ENCODE measurements at regions not wholly inside any gene's neighbourhood (a gene's known extent, or its start where the extent isn't known, plus 50 kb on each side); places are given as distances from the start of the nearest gene placed in this dataset.

DNA sequence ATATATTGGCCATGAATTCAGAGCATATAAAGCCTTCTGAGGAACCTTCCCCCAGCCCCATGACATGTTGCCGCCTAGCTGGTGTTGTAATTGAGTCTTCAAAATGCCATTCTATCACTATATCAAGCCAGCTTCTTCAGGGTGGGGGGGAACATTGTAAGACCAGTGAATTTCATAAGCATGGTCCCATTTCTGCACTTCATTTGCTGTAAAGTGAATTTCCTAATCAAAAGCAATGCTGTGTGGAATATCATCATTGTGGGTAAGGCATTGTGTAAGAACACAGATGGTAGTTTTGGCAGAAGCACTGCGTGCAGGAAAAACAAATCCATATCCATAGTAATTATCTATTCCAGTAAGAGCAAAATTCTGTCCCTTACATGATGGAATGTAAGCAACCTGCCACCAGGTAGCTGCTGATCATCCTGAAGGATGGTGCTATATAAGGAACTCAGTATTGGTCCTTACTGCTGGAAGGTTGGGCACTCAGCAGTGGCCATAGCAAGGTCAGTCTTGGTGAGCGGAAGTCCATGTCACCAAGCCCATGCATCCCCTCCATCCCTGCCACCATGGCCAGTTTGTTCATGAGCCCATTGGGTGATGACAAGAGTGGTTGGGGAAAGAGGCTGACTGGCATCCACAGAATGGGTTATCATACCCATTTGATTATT is 159.4 kb downstream of the COPS8 start:
- TF ChIP-seq EP300 (IDR thresholded peaks at IDR 0.05; ENCODE audit: low read depth) (no peak), POLR2AphosphoS5 (IDR thresholded peaks at IDR 0.05) (peak in 2 of 3 donors; percentile 29 to 32), POLR2A (IDR thresholded peaks at IDR 0.05) (no peak)
- TF ChIP-seq, protein P1, sequence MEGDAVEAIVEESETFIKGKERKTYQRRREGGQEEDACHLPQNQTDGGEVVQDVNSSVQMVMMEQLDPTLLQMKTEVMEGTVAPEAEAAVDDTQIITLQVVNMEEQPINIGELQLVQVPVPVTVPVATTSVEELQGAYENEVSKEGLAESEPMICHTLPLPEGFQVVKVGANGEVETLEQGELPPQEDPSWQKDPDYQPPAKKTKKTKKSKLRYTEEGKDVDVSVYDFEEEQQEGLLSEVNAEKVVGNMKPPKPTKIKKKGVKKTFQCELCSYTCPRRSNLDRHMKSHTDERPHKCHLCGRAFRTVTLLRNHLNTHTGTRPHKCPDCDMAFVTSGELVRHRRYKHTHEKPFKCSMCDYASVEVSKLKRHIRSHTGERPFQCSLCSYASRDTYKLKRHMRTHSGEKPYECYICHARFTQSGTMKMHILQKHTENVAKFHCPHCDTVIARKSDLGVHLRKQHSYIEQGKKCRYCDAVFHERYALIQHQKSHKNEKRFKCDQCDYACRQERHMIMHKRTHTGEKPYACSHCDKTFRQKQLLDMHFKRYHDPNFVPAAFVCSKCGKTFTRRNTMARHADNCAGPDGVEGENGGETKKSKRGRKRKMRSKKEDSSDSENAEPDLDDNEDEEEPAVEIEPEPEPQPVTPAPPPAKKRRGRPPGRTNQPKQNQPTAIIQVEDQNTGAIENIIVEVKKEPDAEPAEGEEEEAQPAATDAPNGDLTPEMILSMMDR (IDR thresholded peaks at IDR 0.05): no peak

All from transverse colon (tissue), 4 donors.